ENCODE measurements at regions not wholly inside any gene's neighbourhood (a gene's known extent, or its start where the extent isn't known, plus 50 kb on each side); places are given as distances from the start of the nearest gene placed in this dataset.
"Not testable (repeated sequence)": the region's sequence is repeated elsewhere in the genome, so short reads cannot be mapped to it uniquely, and the experiment has no call there.

DNA sequence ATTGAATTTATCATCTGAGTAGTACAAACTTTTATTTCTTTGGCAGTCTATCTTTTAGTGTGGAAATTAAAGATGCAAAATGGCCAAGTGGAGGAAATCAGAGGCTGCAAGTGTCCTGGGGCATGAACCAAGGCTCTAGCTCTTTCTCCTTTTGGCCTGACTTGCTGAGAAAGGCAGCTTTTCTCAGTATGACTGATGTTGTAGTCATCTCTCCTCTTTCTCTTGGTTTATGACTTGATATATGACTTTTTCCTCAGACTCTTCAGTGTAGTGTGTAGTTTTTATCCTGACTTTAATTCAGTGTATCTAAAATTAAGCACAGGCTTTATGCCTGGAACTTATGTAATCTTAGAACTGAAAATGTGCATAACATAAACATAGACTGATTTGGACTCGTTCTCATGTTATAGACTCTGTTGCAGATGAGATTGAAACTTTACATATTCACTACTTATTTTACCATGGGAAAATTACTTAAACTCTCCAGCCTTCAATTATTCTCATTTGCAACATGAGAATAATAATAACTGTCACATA lies 65.7 kb downstream of the SLITRK5 start:
- DNase-seq, result no peak
- no peak for ATAC-seq
- intact Hi-C loops (cut with DNase I, micrococcal nuclease), result no loop called here

DNA sequence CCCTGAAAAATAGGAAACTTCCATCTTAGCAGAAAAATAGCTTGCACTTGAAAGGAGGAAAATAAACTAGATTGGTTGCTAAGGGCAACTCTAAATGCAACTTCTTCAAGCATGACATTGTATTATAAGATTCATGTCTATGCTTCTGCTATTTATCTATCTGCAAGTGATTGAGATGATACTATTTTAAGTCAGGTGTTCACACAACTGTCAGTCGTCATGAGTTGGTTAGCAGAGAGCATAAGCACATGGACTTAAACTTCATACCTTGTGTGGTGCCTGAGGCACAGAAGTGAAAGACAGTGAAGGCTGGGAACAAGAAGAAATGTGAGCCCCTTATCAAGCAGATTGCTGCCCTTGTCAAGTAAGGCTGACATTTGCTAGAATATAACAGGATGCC lies 82.9 kb downstream of the SLITRK5 start:
- ATAC-seq (no peak), DNase-seq (no peak)
- intact Hi-C loops (cut with DNase I, micrococcal nuclease), result no loop called here

DNA sequence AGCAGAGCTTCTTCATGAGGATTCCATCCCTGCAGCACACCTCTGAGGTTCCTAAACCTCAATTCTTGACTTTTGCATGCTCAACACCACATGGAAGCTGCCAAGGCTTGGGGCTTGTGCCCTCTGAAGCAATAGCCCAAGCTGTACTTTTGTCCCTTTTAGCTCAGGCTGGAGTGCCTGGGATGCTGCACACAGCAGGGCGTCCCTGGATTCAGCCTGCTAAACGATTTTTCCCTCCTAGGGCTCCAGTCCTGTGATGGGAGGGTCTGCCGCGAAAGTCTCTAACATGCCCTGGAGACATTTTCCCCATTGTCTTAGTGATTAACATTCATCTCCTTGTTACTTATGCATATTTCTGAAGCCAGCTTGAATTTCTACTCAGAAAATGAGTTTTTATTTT lies 98.3 kb downstream of the SLITRK5 start:
- no peak for ATAC-seq
- no peak for DNase-seq
- intact Hi-C loops (cut with DNase I, micrococcal nuclease), result no loop called here

DNA sequence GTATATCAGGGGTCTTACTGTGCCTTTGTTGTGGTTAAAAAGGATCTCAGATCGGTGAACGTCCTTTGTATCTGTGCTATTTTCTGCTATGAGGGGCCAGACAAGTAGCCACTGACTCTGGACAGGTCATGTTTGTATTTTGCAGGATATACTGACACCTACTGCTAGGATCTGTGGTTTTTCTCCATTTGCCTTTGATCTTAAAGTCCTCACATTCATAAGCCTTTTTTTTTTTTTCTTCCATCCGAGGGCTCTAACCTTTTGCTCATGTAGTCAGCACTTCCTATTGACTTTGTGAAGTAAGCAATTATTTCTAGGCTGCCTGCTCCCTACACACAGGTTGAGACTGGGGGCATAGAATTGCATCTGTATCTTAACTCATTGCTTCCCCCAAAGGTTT lies 106.2 kb downstream of the SLITRK5 start:
- ATAC-seq (no peak), DNase-seq (no peak)
- intact Hi-C loops (cut with DNase I, micrococcal nuclease), result no loop called here

DNA sequence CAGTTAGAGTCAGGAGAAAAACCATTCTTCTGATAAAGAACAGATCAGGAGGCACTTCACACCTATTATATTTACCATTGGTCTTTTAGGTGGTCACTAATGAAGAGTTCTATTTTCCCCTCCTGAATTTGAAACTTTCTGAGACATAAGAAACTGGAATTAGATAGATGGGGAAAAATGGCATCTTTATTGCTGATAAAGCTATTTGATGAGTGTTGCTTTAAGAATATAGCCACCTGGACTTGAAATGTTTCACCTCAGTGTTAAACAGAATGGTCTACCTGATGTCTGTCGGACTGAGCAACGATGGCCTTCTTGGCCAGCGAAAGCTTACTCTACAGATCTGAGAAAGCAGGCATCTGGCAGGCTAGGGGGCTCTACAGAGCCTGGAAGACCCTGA lies 107.0 kb downstream of the SLITRK5 start:
- DNase-seq (no peak), ATAC-seq (no peak)
- intact Hi-C loops (cut with DNase I, micrococcal nuclease), result no loop called here

DNA sequence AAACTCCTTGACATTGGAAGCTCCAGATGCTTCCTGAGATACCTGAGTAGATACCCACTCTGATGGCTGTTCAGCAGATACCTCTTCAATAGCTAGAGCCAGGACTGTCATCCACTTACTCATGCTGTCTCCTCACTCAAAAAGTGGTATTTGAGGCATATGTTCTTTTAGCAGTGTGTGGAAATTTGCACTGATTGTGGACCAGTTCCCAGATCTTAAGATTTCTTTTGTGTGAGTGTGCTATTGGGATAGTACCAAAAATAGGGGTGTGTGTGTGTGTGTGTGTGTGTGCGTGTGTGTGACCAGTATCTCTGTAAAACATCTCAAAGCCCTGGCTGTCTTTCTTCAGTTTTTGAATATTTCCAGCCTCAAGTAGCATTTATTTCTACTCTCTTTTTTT lies 108.3 kb downstream of the SLITRK5 start:
- no peak for ATAC-seq
- DNase-seq, result no peak
- intact Hi-C loops (cut with DNase I, micrococcal nuclease), result no loop called here

DNA sequence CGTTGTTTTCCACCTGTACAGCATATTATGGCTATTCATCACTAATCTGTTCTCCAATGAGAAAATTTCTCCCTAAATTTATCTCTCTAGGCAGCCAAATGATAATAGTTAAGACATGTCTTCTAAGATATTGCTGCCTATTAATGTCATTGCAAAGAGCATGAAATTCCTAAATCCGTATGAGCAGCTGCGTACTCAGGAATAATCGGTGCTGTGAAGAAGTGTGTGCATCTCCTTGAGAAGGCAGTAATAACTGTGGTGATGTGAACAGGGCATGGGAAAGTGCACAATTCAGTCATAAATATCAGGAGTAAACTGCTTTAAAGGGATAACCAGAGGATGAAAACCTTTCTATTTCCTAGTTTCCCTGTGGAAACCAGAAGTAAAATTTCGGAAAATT lies 112.2 kb downstream of the SLITRK5 start:
- intact Hi-C loops (cut with DNase I, micrococcal nuclease), result no loop called here
- ATAC-seq (no peak), DNase-seq (no peak)

DNA sequence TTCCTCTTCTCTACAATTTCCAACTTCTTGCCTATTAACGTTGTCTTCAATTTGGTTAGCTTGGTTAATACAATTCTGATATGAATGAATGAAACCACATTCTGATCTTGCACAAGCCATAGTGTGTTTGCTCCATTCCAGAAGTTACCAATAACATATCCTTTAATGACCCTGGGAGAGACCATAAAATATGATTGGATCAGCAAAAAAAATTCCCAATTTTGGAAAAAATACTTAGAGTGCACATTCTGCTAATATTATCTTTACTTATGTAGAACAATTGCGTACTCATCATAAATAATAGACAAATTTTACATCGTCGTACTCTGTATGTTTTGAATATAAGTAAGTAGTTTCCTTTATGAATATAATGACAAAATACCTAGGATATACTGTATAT lies 117.2 kb downstream of the SLITRK5 start:
- intact Hi-C loops (cut with DNase I, micrococcal nuclease), result no loop called here
- DNase-seq (no peak), ATAC-seq (no peak)

DNA sequence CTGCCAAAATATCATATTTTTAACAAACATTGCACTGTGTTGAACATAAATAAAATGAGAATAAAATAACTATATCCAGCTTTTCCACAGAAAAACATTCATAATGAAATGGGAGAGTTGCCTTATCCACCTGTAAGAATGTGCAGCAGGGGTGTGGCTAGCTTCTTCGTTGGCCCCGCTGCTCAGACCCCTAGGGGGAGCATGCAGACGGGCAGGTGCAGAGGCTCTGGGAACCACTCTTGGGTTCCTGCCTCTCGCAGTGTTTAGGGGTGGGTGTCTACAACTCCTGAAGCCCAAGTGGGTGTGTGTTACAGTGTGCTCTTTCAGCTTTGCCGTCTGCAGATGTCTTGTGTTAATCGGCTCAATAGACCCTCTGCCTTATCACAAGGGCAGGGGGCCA lies 121.7 kb downstream of the SLITRK5 start:
- ATAC-seq, result no peak
- no peak for DNase-seq
- intact Hi-C loops (cut with DNase I, micrococcal nuclease), result no loop called here

DNA sequence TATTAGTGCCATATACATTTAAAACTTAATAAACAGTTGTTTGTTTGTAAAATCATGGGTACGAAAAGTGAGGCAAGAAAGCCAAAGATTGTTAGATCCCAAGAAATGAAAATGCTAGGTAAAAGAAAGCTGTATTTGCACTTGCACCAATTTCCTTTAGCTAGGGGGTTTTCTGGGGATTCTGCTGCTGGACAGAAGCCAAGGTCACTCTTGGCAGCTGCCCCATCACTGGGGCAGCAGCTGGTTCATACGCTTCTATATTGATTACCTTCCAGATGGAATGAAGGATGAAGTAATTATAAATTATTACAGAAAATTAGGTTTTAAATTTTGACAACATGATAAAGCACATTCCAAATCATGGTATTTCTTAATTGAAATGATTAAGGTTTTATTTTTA lies 127.4 kb downstream of the SLITRK5 start:
- DNase-seq, result no peak
- no peak for ATAC-seq
- intact Hi-C loops (cut with DNase I, micrococcal nuclease), result no loop called here

DNA sequence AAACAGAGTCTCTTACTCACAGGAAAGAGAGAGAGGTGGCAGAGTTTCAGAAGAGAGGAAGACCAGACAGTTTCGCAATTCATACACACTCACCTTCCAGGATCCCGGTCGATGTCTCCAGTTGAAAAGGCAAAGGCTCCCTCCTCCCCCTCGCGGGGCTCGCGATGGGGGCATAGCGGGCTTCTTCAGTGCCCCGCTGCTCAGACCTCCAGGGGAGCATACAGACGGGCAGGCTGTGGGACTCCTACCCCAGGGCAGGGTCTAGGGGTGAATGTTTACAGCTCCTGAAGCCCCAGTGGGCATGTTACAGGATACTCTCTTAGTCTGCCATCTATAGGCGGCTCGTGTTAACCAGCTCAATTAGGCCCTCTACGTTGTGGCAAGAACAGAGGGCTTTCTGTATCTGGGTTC lies 139.2 kb downstream of the SLITRK5 start:
- ATAC-seq (peak; percentile 50), DNase-seq (peak in 1 of 2 donors; percentile 3)
- intact Hi-C loops (cut with DNase I, micrococcal nuclease), result no loop called here

DNA sequence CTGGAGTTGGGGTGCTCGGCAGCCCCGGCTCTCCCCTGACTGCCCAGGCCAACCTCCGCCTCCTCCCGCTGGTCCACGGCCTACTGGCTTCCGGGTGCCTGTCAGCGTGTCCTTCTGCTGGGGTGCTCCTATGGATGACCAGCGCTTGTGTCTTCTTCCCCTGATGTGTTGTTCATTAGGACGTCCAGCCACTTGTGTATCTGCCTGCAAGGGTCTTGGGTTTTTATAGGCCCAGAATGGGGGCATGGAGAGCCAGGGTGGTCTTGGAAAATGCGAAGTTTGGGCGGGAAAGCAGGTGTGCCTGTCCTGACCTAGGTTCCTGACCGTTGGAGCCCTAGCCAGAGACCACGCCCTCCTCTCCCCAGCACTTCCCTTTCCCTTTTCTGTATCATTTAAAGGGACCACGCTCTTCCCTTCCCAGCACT lies 139.8 kb downstream of the SLITRK5 start:
- peak; percentile 46 for ATAC-seq
- intact Hi-C loops (cut with DNase I, micrococcal nuclease), result no loop called here

DNA sequence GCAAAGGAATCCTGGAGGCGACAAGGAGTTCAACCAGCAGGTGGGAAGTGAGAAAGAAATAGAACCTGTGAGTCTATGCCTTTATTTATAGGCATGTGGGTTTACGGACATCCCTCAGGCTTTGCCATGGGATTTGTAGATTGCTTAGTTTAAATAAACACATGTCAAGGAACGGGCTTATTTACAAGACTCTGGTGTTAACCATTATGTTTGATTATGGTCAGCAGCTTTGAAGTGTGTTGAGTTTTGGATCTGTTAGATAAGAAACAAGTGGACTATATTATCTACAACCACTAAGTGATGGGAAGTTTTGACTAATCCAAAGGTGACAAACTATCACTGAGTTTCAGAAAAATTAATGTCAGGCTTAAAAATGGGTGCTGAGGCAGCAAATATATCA lies 143.2 kb downstream of the SLITRK5 start:
- DNase-seq (no peak), ATAC-seq (no peak)
- intact Hi-C loops (cut with DNase I, micrococcal nuclease), result no loop called here

More for the DNA sequence above, 139.8 kb downstream of the SLITRK5 start:
- peak in 1 of 2 donors; percentile 6 for DNase-seq

DNA sequence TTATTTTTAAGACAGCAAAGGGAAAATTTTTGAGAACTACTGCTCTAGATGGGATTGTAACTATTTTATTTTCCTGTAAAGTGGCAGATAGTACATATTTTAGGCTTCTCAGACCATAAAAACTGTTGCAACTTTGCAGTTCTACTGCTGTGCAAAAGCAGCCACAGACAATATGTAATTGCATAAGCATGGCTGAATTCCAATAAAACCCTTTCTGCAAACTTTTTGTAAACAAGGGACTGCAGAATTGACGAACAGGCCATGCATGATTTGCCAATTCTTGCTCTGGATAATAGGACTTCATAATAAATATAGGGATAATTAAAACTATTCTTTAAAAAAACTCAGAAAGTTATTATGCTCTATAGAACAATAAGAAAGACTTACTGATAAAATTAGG lies 149.1 kb downstream of the SLITRK5 start:
- DNase-seq, result no peak
- no peak for ATAC-seq
- intact Hi-C loops (cut with DNase I, micrococcal nuclease), result no loop called here

DNA sequence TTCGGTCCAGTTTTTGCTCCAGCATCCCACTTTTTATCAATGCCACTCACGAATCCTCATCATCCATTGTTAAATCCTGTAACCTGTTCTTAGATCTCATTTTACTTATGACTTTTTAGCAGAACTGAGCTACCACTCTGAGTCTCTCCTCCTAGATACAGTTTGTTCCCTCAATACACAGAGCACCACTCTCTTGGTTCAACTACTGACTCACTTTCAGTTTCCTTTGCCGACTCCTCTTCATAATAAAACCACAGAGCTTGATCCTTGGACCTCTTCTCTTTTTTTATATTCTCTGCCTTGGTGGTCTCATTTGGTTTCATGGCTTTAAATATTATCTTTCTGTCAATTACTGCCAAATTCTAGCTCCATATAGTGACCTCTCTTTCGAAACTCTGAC lies 150.3 kb downstream of the SLITRK5 start:
- no peak for DNase-seq
- intact Hi-C loops (cut with DNase I, micrococcal nuclease), result no loop called here
- ATAC-seq, result no peak

DNA sequence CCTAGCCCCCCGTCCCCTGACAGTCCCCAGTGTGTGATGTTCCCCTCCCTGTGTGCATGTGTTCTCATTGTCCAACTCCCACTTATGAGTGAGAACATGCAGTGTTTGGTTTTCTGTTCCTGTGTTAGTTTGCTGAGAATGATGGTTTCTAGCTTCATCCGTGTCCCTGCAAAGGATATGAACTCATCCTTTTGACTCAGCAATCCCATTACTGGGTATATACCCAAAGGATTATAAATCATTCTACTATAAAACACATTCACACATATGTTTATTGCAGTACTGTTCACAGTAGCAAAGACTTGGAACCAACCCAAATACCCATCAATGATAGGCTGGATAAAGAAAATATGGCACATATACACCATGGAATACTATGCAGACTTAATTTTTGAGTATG lies 155.1 kb downstream of the SLITRK5 start:
- DNase-seq; intact Hi-C loops (cut with DNase I, micrococcal nuclease); ATAC-seq: not testable (repeated sequence)

DNA sequence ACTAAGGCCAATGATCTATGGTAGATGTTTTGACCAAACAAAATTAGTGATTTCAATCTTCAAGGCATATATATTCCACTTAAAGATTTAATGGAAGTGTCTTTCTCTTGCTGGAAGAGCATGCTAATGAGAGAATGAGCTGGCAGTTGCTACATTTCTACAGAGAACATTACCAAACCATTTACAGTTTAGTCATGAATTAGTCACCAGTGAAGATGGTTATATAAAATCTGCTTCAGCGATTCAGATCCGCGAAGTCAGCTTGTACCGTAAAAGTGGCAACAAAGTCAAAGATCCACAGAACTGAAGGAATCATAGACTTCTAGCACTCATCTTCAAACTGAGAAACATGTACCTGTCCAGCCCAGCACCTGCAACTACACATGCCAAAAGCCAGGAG lies 156.3 kb downstream of the SLITRK5 start:
- DNase-seq, result no peak
- intact Hi-C loops (cut with DNase I, micrococcal nuclease), result no loop called here
- ATAC-seq, result no peak

DNA sequence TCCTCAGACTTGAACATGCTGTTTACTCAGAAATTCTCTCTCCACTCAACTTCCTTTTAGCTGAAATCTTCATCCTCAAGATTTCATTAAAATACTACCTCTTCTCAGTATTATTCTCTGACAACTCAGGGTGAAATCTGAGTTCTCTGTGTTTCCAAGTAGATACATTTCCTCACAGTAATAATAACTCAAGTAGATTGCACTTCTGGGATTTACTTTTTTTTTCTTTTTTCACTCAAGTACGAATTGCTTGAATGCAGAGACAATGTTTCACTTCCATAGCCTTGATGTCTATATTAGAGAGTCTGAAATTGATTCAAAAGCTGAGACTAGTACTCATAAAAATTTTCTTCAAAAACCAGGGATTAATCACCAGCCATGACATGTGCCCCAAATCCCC lies 166.4 kb downstream of the SLITRK5 start:
- DNase-seq, result no peak
- intact Hi-C loops (cut with DNase I, micrococcal nuclease), result no loop called here
- ATAC-seq, result no peak

DNA sequence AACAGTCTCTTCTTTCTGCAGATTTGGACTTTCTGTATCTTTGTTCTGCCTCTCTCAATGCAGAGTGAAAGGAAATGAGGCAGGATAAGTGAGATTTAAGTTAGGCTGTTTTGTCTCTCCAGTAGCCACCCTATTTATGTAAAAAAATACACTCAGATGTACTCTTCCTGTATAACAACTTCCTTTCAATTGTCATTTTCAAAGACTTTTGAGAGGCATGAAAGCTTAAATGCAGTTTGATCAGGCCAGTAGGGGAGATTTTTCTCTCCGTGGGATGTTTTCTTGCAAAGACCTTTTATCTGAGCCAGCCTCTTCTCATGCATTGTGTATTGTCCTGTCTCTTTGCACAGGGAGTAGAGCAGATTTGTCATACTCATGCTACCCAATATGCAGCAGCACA lies 166.8 kb downstream of the SLITRK5 start:
- DNase-seq (no peak), ATAC-seq (no peak)
- intact Hi-C loops (cut with DNase I, micrococcal nuclease), result no loop called here

DNA sequence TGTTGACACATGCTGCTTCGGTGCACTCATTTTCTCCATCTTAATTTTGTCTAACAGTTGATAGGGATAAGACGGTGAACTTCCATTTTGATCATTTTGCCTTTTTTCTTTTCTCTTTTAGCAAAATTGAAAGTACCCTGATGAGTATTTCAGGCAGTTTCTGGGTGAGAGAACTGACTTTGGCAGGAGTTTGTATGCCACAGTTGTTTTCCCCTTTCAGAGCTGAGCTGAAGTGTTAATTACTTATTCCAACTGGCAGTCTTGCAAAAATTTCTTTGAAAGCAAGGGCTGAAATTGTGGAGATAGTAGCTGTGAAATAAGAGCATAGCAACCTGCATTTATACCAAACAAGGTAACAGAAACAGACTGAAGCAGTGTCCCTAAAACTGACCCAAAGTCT lies 180.2 kb downstream of the SLITRK5 start:
- ATAC-seq (no peak), DNase-seq (no peak)
- intact Hi-C loops (cut with DNase I, micrococcal nuclease), result no loop called here

DNA sequence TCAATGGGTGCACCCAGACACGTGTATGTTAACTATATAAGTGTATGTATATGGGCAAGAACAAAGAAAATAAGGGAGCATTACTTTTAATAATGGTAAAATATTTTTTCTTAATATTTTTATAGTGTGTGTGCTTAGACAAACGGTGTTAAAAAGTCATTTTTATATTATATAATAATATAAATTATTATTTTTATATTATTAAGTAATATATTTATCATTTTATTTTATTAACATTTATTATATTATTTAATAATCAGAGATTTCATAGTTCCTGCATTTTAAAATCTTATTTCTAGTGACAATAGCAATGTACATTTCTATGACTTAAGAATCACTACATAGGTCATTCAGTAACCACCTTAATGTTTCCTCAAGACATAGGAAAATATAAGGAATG lies 184.4 kb downstream of the SLITRK5 start:
- intact Hi-C loops (cut with DNase I, micrococcal nuclease), result no loop called here
- no peak for DNase-seq
- no peak for ATAC-seq

DNA sequence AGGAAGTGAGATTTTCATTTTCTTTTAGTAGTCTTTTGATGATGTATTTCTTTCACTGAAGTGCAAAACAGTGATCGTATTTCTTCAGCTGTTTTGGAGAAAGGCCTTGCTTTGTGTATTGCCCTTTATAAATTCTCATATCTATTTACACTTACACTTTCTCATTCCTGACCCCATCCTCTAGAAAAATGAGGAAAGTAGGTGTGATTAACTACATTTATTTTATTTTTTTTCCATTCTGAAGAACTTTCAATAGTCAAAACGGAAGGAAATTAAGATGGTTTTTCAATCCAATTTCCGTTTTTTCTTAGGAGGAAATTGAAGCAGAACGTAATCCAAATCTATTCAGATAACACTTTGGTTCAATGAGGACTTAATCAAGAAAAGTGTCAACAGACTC lies 188.1 kb downstream of the SLITRK5 start:
- no peak for ATAC-seq
- intact Hi-C loops (cut with DNase I, micrococcal nuclease), result no loop called here
- DNase-seq, result no peak

Measured in left colon (tissue), 2 donors.